WERI-Rb-1 (cell line): ENCODE measurements at regions not wholly inside any gene's neighbourhood (a gene's known extent, or its start where the extent isn't known, plus 50 kb on each side); places are given as distances from the start of the nearest gene placed in this dataset.

Experiments used
- DNase-seq: peaks from one replicate; pipeline ENCODE4 v3.0.0-alpha.2; 2020
- H3K27ac ChIP-seq: fragments of 250-450 bp; sonication (Bioruptor Pico); 2 replicates; pipeline ENCODE4 v1.5.1; 2020; ENCODE audit warnings: mild to moderate bottlenecking, moderate library complexity
- H3K27me3 ChIP-seq: fragments of 250-450 bp; sonication (Bioruptor Pico); 2 replicates; pipeline ENCODE4 v1.5.1; 2021; ENCODE audit warnings: mild to moderate bottlenecking, low read depth, moderate library complexity; ENCODE audit not compliant: insufficient read depth, severe bottlenecking
- H3K36me3 ChIP-seq: fragments of 250-450 bp; sonication (Bioruptor Pico); 2 replicates; pipeline ENCODE4 v1.5.1; 2020; ENCODE audit warnings: mild to moderate bottlenecking, moderate library complexity
- H3K4me3 ChIP-seq: 2 replicates; pipeline ENCODE4 v1.5.1; 2011; ENCODE audit warnings: low read depth, mild to moderate bottlenecking, control low read depth, low read length
- H3K9me3 ChIP-seq: fragments of 250-450 bp; sonication (Bioruptor Pico); 2 replicates; pipeline ENCODE4 v1.5.1; 2021; ENCODE audit warnings: mild to moderate bottlenecking, moderate library complexity; ENCODE audit not compliant: severe bottlenecking
- TF ChIP-seq, protein P1 (sequence below): IDR thresholded peaks from 2 replicates; pipeline ENCODE4 v1.5.1; 2011; ENCODE audit warnings: low read depth, mild to moderate bottlenecking, control low read depth, inconsistent platforms, low read length

DNA sequence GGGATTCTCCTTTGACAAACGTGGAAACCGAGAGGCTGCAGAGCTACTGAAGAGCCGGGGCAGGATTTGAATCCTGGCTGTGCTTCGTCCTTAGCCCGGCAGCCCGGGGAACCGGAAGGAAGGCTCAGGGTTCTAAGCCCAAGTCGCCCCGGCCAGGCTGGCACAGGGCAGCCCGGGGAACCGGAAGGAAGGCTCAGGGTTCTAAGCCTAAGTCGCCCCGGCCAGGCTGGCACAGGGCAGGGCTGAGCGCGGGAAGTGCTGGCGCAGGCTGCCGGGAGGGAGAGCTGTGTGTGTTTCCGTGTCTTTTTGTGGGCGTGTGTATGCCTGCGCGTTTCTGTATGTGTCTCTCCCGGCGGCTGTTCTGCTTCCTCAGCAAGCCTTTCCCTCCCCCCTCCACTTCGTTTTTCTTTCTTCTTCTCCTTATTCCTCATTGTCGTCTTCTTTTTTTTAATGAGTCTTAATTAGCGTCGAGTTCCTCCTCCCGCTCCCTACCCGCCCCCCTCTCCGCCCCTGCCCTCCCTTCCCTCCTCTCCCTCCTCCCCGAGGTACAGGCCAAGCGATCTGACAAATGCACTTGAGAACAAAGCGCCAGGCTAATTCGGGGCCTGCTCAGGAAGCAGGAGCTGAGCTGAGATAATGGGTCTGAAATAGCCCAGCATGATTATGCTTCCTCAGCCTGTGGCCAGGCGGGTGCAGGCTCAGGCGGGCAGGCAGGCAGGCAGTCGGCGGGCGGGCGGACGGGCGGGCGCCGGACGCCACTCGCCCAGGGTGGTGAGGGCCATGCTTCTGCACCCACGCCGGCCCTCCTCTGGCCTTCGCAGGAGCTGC, 65.9 kb downstream of the EFNB1 start:
- Histone ChIP-seq H3K27ac (no peak overlapping the region), H3K36me3 (no peaks in the 10 kb centered on the region), H3K27me3 (peaks cover 10% of the 10 kb centered on the region), H3K9me3 (no peaks in the 10 kb centered on the region), H3K4me3 (no peak overlapping the region)
- TF ChIP-seq, protein P1, sequence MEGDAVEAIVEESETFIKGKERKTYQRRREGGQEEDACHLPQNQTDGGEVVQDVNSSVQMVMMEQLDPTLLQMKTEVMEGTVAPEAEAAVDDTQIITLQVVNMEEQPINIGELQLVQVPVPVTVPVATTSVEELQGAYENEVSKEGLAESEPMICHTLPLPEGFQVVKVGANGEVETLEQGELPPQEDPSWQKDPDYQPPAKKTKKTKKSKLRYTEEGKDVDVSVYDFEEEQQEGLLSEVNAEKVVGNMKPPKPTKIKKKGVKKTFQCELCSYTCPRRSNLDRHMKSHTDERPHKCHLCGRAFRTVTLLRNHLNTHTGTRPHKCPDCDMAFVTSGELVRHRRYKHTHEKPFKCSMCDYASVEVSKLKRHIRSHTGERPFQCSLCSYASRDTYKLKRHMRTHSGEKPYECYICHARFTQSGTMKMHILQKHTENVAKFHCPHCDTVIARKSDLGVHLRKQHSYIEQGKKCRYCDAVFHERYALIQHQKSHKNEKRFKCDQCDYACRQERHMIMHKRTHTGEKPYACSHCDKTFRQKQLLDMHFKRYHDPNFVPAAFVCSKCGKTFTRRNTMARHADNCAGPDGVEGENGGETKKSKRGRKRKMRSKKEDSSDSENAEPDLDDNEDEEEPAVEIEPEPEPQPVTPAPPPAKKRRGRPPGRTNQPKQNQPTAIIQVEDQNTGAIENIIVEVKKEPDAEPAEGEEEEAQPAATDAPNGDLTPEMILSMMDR, result no peak
- DNase-seq, result no peak

DNA sequence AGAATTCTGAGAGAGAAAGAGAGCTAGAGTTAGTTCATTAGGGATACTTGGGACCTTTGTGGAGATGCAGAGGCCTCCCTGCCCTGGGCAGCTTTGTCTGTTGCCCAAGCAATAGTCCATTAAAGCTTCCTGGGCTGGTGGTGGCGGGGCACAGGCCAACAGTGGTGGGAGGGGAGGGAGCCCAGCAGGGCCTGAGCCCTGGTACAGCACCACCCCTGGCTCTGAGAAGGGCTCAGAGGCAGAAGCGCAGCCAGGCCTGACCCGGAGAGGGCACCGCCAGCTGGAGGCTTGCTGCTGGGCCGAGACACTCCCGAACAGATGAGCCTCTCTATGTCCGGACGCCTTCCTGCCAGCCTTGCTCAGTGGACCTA, 65.3 kb downstream of the EFNB1 start:
- TF ChIP-seq, protein P1, result no peak
- Histone ChIP-seq H3K9me3 (no peaks in the 10 kb centered on the region), H3K27ac (no peak overlapping the region), H3K4me3 (no peak overlapping the region), H3K36me3 (no peaks in the 10 kb centered on the region), H3K27me3 (peaks cover 13% of the 10 kb centered on the region)
- DNase-seq, result no peak

DNA sequence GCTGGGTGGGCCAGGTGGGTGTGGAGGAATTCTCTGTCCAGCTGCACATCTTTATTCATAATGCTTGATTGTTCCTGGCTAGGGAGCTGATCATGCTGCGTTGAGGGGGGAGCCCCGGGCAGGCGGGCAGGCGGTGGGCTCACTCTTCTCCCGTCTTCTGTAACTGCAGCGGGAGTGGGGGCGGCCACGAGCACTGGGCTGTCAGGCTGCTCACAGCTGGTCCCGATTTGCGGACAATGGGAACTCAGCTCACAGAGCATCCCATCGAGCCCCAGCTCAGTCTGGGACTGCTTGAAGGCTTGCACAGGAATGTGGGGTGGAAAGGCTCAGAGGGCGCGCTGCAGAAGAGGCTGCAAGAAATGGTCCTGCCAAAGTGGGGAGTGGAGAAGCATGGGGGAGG, 63.8 kb downstream of the EFNB1 start:
- Histone ChIP-seq H3K36me3 (no peaks in the 10 kb centered on the region), H3K9me3 (no peaks in the 10 kb centered on the region), H3K4me3 (no peak overlapping the region), H3K27ac (no peak overlapping the region), H3K27me3 (peaks cover 15% of the 10 kb centered on the region)
- DNase-seq, result no peak
- TF ChIP-seq, protein P1, result no peak

DNA sequence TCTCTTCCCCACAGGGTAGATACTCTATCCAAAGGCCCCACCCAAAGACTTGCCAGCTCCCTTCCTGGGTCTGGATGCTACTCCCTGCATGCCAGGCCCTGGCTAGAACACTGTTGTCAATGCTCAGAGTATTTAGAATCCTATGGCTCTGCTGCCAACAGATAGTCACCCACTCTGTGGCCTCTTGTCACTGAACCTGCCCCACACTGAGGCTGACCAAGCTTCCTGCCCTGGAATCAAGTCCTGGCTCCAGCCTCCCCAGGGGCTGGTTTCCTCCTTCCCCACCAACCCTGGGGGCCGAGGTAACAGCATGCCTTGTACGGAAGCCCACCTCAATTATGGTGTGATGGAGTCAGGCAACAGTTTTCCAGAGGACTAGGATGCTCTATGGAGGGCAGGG, 63.3 kb downstream of the EFNB1 start:
- H3K27me3 ChIP-seq, result peaks cover 16% of the 10 kb centered on the region
- no peaks in the 10 kb centered on the region for H3K36me3 ChIP-seq
- DNase-seq, result no peak
- no peak overlapping the region for H3K27ac ChIP-seq
- H3K4me3 ChIP-seq, result no peak overlapping the region
- no peaks in the 10 kb centered on the region for H3K9me3 ChIP-seq
- TF ChIP-seq, protein P1, result no peak
